Stimulated activated CD4-positive, alpha-beta T cell treated with anti-CD3 and anti-CD28 coated beads, Interleukin-15, amount 100 ng/mL, for 1 hour (primary cell): ENCODE measurements at regions not wholly inside any gene's neighbourhood (a gene's known extent, or its start where the extent isn't known, plus 50 kb on each side); places are given as distances from the start of the nearest gene placed in this dataset.

Source experiments
- DNase-seq, 2 donors: peaks; one replicate each; pipeline ENCODE4 v3.0.0-alpha.2; 2020; ENCODE audit warnings: low read depth in 1 of 2, low spot score in 1 of 2

- DNase-seq = no peak
Measured at GRCh38 chr14:101189962-101190560, 286.5 kb upstream of the RTL1 start.

- DNase-seq = no peak
Measured at GRCh38 chr14:101191101-101191720, 287.7 kb upstream of the RTL1 start.

GRCh38 chr14:101191721-101192660, 288.5 kb upstream of the RTL1 start:
- no peak for DNase-seq

- no peak for DNase-seq
Measured at GRCh38 chr14:101192661-101193000, 289.1 kb upstream of the RTL1 start.

- DNase-seq = no peak
Measured at GRCh38 chr14:101193106-101193844, 289.8 kb upstream of the RTL1 start.

- no peak for DNase-seq
Measured at GRCh38 chr14:101193845-101194372, 290.4 kb upstream of the RTL1 start.

- DNase-seq = no peak
Measured at GRCh38 chr14:101194373-101195308, 291.1 kb upstream of the RTL1 start.

- DNase-seq = no peak
Measured at GRCh38 chr14:101195309-101195901, 291.9 kb upstream of the RTL1 start.

- no peak for DNase-seq
Measured at GRCh38 chr14:101196051-101196712, 292.7 kb upstream of the RTL1 start.

GRCh38 chr14:101196795-101197590, 293.5 kb upstream of the RTL1 start:
- no peak for DNase-seq

GRCh38 chr14:101197595-101198397, 294.3 kb upstream of the RTL1 start:
- no peak for DNase-seq

- no peak for DNase-seq
Measured at GRCh38 chr14:101198398-101199027, 295.0 kb upstream of the RTL1 start.

- no peak for DNase-seq
Measured at GRCh38 chr14:101199028-101199770, 295.7 kb upstream of the RTL1 start.

- DNase-seq = no peak
Measured at GRCh38 chr14:101200008-101200649, 296.6 kb upstream of the RTL1 start.

GRCh38 chr14:101200650-101201516, 297.4 kb upstream of the RTL1 start:
- DNase-seq = no peak
